Ovary (tissue), 3 donors: ENCODE measurements at regions not wholly inside any gene's neighbourhood (a gene's known extent, or its start where the extent isn't known, plus 50 kb on each side); places are given as distances from the start of the nearest gene placed in this dataset.

ENCODE experiments used
- CTCF ChIP-seq, 3 donors: fragments of 450-650 bp in 2 of 3; fragments of 200-600 bp in 1 of 3; IDR thresholded peaks; one replicate each; pipeline versions ENCODE4 v1.5.1 to v1.8.0; 2016 to 2022; ENCODE audit warnings: antibody characterized with exemption in 3 of 3, mild to moderate bottlenecking in 1 of 3
- EP300 ChIP-seq: sonication (generic); formaldehyde crosslinking; IDR thresholded peaks from one replicate; pipeline ENCODE4 v1.6.1; 2017; ENCODE audit warnings: antibody characterized with exemption
- POLR2A ChIP-seq: fragments of 450-650 bp; IDR thresholded peaks from one replicate; pipeline ENCODE4 v1.6.1; 2017; ENCODE audit warnings: antibody characterized with exemption, mild to moderate bottlenecking, moderate library complexity
- donor health status: DM: no; HTN: no; CAD: no.

GRCh38 chr3:25367025-25367424 lies 61.0 kb upstream of the RARB start:
- TF ChIP-seq EP300 = no peak
- no peak for TF ChIP-seq CTCF (IDR thresholded peaks at IDR 0.05)
- TF ChIP-seq POLR2A = no peak
